Gastroesophageal sphincter (tissue), 3 donors: ENCODE measurements at regions not wholly inside any gene's neighbourhood (a gene's known extent, or its start where the extent isn't known, plus 50 kb on each side); places are given as distances from the start of the nearest gene placed in this dataset.

Experiments used
- CTCF ChIP-seq, 4 experiments: fragments of 200-600 bp in 2 of 4; fragments of 450-650 bp in 2 of 4; sonication (generic) in 1 of 4; IDR thresholded peaks; one replicate each; pipeline ENCODE4 v1.5.1; 2017 to 2019; ENCODE audit warnings: antibody characterized with exemption in 4 of 4, mild to moderate bottlenecking in 2 of 4, moderate library complexity in 2 of 4
- EP300 ChIP-seq: sonication (generic); formaldehyde crosslinking; IDR thresholded peaks from one replicate; pipeline ENCODE4 v1.6.1; 2017; ENCODE audit warnings: antibody characterized with exemption, mild to moderate bottlenecking
- POLR2A ChIP-seq, 2 donors: fragments of 450-650 bp; IDR thresholded peaks; one replicate each; pipeline ENCODE4 v1.6.1; 2017; ENCODE audit warnings: antibody characterized with exemption in 2 of 2, mild to moderate bottlenecking in 2 of 2, moderate library complexity in 1 of 2
- POLR2AphosphoS5 ChIP-seq: sonication (generic); formaldehyde crosslinking; IDR thresholded peaks from one replicate; pipeline ENCODE4 v1.6.1; 2017; ENCODE audit warnings: antibody characterized with exemption

GRCh38 chr6:152821525-152821924, 70.9 kb downstream of the VIP start:
- TF ChIP-seq POLR2A (IDR thresholded peaks at IDR 0.05) (no peak), CTCF (IDR thresholded peaks at IDR 0.05) (no peak), EP300 (no peak), POLR2AphosphoS5 (no peak)
